Smooth muscle cell (in vitro differentiated cells): ENCODE measurements at regions not wholly inside any gene's neighbourhood (a gene's known extent, or its start where the extent isn't known, plus 50 kb on each side); places are given as distances from the start of the nearest gene placed in this dataset.

Experiments
- DNase-seq: peaks from one replicate; lab custom pipeline; 2025; ENCODE audit not compliant: unreplicated experiment; lab: John Stamatoyannopoulos, UW
- H2AFZ ChIP-seq: fragments of 200-600 bp; sonication (generic); 2 replicates; pipeline ENCODE4 v1.6.0; 2016; ENCODE audit warnings: antibody characterized with exemption, low read depth, mild to moderate bottlenecking
- H3F3A ChIP-seq: fragments of 200-600 bp; sonication (generic); 2 replicates; pipeline ENCODE4 v1.6.0; 2017; ENCODE audit warnings: antibody characterized with exemption, low read depth
- H3K27ac ChIP-seq: fragments of 200-600 bp; sonication (generic); 2 replicates; pipeline ENCODE4 v1.5.1; 2016; ENCODE audit warnings: low read depth, mild to moderate bottlenecking
- H3K27me3 ChIP-seq: fragments of 200-600 bp; sonication (generic); 2 replicates; pipeline ENCODE4 v1.6.1; 2016; ENCODE audit warnings: low read depth, mild to moderate bottlenecking
- H3K36me3 ChIP-seq: fragments of 200-600 bp; sonication (generic); 2 replicates; pipeline ENCODE4 v1.5.1; 2016; ENCODE audit warnings: low read depth
- H3K4me1 ChIP-seq: fragments of 200-600 bp; sonication (generic); 2 replicates; pipeline ENCODE4 v1.5.1; 2016; ENCODE audit warnings: low read depth
- H3K4me2 ChIP-seq: fragments of 200-600 bp; sonication (generic); 2 replicates; pipeline ENCODE4 v1.6.0; 2016; ENCODE audit warnings: mild to moderate bottlenecking
- H3K4me3 ChIP-seq: fragments of 200-600 bp; sonication (generic); 2 replicates; pipeline ENCODE4 v1.5.1; 2016; ENCODE audit warnings: mild to moderate bottlenecking
- H3K79me2 ChIP-seq: fragments of 200-600 bp; sonication (generic); 2 replicates; pipeline ENCODE4 v1.6.0; 2016; ENCODE audit warnings: low read depth, mild to moderate bottlenecking
- H3K9ac ChIP-seq: fragments of 200-600 bp; sonication (generic); 2 replicates; pipeline ENCODE4 v1.6.0; 2016; ENCODE audit warnings: low read depth
- H3K9me3 ChIP-seq: fragments of 200-600 bp; sonication (generic); replicated peaks from 2 replicates; pipeline ENCODE4 v1.5.1; 2016; ENCODE audit warnings: low read depth
- H4K20me1 ChIP-seq: fragments of 200-600 bp; sonication (generic); 2 replicates; pipeline ENCODE4 v1.6.0; 2016; ENCODE audit warnings: low read depth
- CTCF ChIP-seq: fragments of 200-600 bp; sonication (generic); IDR thresholded peaks from 2 replicates; pipeline ENCODE4 v1.5.1; 2017; ENCODE audit warnings: borderline replicate concordance, mild to moderate bottlenecking, antibody characterized with exemption; ENCODE audit not compliant: insufficient read depth, poor library complexity, severe bottlenecking
- WGBS: methylation state at CpG from one replicate; pipeline ENCODE4 v1.1.7; 2016; ENCODE audit warnings: low lambda C conversion rate; 5-methylcytosine and 5-hydroxymethylcytosine counted together

- no peaks in the 10 kb centered on the region for H3K4me1 ChIP-seq
- H3K4me2 ChIP-seq, result no peak overlapping the region
- H3K4me3 ChIP-seq, result no peak overlapping the region
- TF ChIP-seq CTCF, result no peak
- no peak overlapping the region for H3K9ac ChIP-seq
- H2AFZ ChIP-seq, result no peak overlapping the region
- no peaks in the 10 kb centered on the region for H3F3A ChIP-seq
- no peaks in the 10 kb centered on the region for H3K27me3 ChIP-seq
- H3K9me3 ChIP-seq, result no peaks in the 10 kb centered on the region
- no peaks in the 10 kb centered on the region for H4K20me1 ChIP-seq
- no peak for DNase-seq
- WGBS, result 93% methylated on average over 12 of the region's 12 CpGs
- H3K79me2 ChIP-seq, result no peaks in the 10 kb centered on the region
- H3K36me3 ChIP-seq, result no peaks in the 10 kb centered on the region
- no peak overlapping the region for H3K27ac ChIP-seq
These were observed 271.2 kb upstream of the NAV3 start for GRCh38 chr12:77559400-77560074.

GRCh38 chr12:77555074-77555473 is 275.6 kb upstream of the NAV3 start:
- H3K27me3 ChIP-seq, result no peaks in the 10 kb centered on the region
- TF ChIP-seq CTCF, result no peak
- WGBS, result 84% methylated on average over 4 of the region's 4 CpGs

GRCh38 chr12:77553976-77554619 is 276.6 kb upstream of the NAV3 start:
- H3K27ac ChIP-seq, result no peak overlapping the region
- H3K36me3 ChIP-seq, result no peaks in the 10 kb centered on the region
- no peaks in the 10 kb centered on the region for H4K20me1 ChIP-seq
- H3K4me3 ChIP-seq, result no peak overlapping the region
- H3K4me2 ChIP-seq, result no peak overlapping the region
- H3F3A ChIP-seq, result no peaks in the 10 kb centered on the region
- H2AFZ ChIP-seq, result no peak overlapping the region
- no peak overlapping the region for H3K9ac ChIP-seq
- 100% methylated on average over 1 of the region's 1 CpG for WGBS
- TF ChIP-seq CTCF, result no peak
- H3K27me3 ChIP-seq, result no peaks in the 10 kb centered on the region
- no peak for DNase-seq
- H3K4me1 ChIP-seq, result no peaks in the 10 kb centered on the region
- no peaks in the 10 kb centered on the region for H3K9me3 ChIP-seq
- no peaks in the 10 kb centered on the region for H3K79me2 ChIP-seq

More at GRCh38 chr12:77555074-77555473, 275.6 kb upstream of the NAV3 start:
- Histone ChIP-seq H3K4me2 (no peak overlapping the region), H3K4me1 (no peaks in the 10 kb centered on the region), H3K4me3 (no peak overlapping the region), H3K27ac (no peak overlapping the region), H4K20me1 (no peaks in the 10 kb centered on the region), H3K79me2 (no peaks in the 10 kb centered on the region), H3K36me3 (no peaks in the 10 kb centered on the region), H3K9ac (no peak overlapping the region), H3K9me3 (no peaks in the 10 kb centered on the region), H3F3A (no peaks in the 10 kb centered on the region), H2AFZ (no peak overlapping the region)
- DNase-seq, result no peak
